ENCODE measurements at regions not wholly inside any gene's neighbourhood (a gene's known extent, or its start where the extent isn't known, plus 50 kb on each side); places are given as distances from the start of the nearest gene placed in this dataset.

DNA sequence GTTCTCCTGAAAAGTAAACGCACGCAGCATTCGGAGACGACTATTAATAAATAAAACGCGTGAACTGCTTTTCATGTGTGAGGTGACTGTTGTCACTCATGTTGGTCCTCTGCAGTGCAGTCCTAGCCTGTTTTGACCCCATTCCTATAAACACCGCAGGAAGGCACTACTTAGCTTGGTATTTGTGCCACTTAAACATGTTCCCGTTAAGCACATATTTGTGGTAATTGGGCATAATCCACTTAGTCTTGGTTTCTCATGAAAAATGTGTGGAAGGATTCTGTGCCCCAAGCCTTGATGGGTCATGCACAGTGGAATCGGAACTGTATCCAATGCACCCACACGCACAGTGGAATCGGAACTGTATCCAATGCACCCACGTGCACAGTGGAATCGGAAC, 313.9 kb downstream of the THBS2 start:
- 85 to 88% methylated on average over 13 of the region's 13 CpGs for WGBS, 2 donors
- no peak for TF ChIP-seq POLR2A (IDR thresholded peaks at IDR 0.05)
- TF ChIP-seq EP300 (IDR thresholded peaks at IDR 0.05), result no peak
- TF ChIP-seq, protein P1, sequence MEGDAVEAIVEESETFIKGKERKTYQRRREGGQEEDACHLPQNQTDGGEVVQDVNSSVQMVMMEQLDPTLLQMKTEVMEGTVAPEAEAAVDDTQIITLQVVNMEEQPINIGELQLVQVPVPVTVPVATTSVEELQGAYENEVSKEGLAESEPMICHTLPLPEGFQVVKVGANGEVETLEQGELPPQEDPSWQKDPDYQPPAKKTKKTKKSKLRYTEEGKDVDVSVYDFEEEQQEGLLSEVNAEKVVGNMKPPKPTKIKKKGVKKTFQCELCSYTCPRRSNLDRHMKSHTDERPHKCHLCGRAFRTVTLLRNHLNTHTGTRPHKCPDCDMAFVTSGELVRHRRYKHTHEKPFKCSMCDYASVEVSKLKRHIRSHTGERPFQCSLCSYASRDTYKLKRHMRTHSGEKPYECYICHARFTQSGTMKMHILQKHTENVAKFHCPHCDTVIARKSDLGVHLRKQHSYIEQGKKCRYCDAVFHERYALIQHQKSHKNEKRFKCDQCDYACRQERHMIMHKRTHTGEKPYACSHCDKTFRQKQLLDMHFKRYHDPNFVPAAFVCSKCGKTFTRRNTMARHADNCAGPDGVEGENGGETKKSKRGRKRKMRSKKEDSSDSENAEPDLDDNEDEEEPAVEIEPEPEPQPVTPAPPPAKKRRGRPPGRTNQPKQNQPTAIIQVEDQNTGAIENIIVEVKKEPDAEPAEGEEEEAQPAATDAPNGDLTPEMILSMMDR (IDR thresholded peaks at IDR 0.05), result no peak
- H3K27me3 ChIP-seq, result peaks cover 0 to 7% of the 10 kb centered on the region in 2 donors
- H3K4me3 ChIP-seq, result no peak overlapping the region
- H3K36me3 ChIP-seq, result no peaks in the 10 kb centered on the region
- no peak for DNase-seq (ENCODE audit: low spot score in 2 of 2)
- no peak overlapping the region for H3K27ac ChIP-seq
- no peaks in the 10 kb centered on the region for H3K4me1 ChIP-seq
- H3K9me3 ChIP-seq, result no peaks in the 10 kb centered on the region

DNA sequence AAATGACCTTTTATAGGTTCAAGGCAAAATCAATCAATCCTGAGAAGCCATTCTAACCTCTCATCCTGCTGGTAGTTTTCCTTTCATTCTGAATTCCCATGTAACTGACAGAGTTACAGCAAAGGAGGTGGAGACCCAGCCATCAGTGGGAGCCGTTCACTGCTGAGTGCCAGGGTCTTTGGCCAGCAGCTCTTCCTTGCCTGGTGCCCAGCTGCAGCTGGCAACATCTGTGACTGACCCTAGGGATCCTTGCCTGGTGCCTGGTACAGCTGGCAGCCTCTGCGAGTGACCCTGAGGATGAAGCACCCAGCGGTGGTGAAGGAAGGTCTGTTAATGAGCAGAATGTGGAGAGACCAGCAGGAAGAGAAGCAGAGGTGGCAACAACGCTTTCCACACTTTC, 314.6 kb downstream of the THBS2 start:
- no peaks in the 10 kb centered on the region for H3K9me3 ChIP-seq
- 77 to 78% methylated on average over 4 of the region's 4 CpGs for WGBS, 2 donors
- peaks cover 0 to 7% of the 10 kb centered on the region in 2 donors for H3K27me3 ChIP-seq
- no peaks in the 10 kb centered on the region for H3K36me3 ChIP-seq
- no peaks in the 10 kb centered on the region for H3K4me1 ChIP-seq
- TF ChIP-seq, protein P1 (IDR thresholded peaks at IDR 0.05), result no peak
- TF ChIP-seq EP300 (IDR thresholded peaks at IDR 0.05), result no peak
- TF ChIP-seq POLR2A (IDR thresholded peaks at IDR 0.05), result no peak
- DNase-seq (ENCODE audit: low spot score in 2 of 2), result no peak
- H3K4me3 ChIP-seq, result no peak overlapping the region
- no peak overlapping the region for H3K27ac ChIP-seq

DNA sequence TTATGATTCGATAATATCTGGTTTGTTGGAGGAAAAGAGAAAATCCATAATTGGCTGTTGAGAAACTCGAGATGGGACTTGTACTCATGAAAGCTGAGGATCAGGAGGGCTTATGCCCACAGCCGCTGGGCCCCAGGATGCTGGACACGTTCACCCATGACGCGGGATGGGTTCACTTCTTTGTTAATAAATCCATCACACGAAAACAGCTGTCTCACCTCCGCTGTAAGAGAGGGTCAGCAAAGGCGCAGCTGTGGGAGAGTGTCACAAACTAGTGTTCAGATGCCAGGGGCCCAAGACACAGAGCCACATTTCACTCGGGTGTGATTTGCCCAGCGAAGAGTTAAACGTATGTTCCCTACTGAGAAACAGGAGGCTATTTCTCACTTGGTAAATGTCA, 315.1 kb downstream of the THBS2 start:
- no peaks in the 10 kb centered on the region for H3K36me3 ChIP-seq
- no peak for DNase-seq (ENCODE audit: low spot score in 2 of 2)
- WGBS, 2 donors, result 74 to 75% methylated on average over 12 of the region's 12 CpGs
- no peak overlapping the region for H3K4me3 ChIP-seq
- TF ChIP-seq POLR2A (IDR thresholded peaks at IDR 0.05) (no peak), EP300 (IDR thresholded peaks at IDR 0.05) (no peak)
- TF ChIP-seq, protein P1 (IDR thresholded peaks at IDR 0.05), result no peak
- peaks cover 0 to 5% of the 10 kb centered on the region in 2 donors for H3K27me3 ChIP-seq
- H3K9me3 ChIP-seq, result no peaks in the 10 kb centered on the region
- no peak overlapping the region for H3K27ac ChIP-seq
- no peaks in the 10 kb centered on the region for H3K4me1 ChIP-seq

DNA sequence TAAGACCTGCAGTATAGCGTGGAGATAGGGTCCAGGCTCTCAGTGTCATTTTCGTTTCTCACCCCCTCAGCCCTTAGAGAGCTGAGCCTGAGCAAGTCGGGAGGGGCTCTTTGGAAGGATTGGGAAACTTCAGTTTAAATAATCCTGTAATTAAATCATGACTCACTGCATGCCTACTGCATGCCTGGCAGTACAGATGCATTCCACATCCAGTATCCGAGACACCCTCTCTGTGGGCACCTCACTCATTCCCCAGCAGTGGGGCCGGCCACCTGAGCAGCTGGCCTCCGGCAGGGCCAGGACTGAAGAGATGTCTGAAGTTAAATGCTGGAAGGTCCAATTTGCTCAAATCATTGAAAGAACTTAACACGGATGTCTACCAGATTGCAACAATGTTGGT, 316.6 kb downstream of the THBS2 start:
- H3K27me3 ChIP-seq, result no peaks in the 10 kb centered on the region
- WGBS, 2 donors, result 76 to 77% methylated on average over 7 of the region's 7 CpGs
- no peaks in the 10 kb centered on the region for H3K4me1 ChIP-seq
- no peak overlapping the region for H3K4me3 ChIP-seq
- no peak for DNase-seq (ENCODE audit: low spot score in 2 of 2)
- TF ChIP-seq EP300 (IDR thresholded peaks at IDR 0.05) (no peak), POLR2A (IDR thresholded peaks at IDR 0.05) (no peak)
- TF ChIP-seq, protein P1 (IDR thresholded peaks at IDR 0.05), result no peak
- H3K36me3 ChIP-seq, result no peaks in the 10 kb centered on the region
- no peak overlapping the region for H3K27ac ChIP-seq
- H3K9me3 ChIP-seq, result no peaks in the 10 kb centered on the region

DNA sequence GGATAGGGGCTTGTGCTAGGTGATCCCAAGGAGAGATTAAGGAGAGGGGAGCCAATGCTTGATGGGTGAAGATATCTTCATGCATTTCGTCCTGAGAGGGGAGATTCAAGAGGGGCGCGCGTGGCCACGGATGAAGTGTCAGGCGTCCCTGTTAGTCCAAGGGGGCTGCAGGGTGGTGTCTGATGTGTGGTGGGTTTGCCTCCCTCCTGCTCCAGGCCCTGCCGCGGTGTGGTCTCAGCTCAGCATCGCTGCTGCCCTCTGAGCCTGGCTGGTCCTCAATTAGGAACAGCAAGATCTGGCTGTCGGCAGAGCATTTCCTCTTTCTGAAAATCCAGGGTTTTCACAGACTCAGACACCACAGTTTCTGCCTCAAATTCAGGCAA, 318.0 kb downstream of the THBS2 start:
- no peak for TF ChIP-seq EP300 (IDR thresholded peaks at IDR 0.05)
- no peak for TF ChIP-seq POLR2A (IDR thresholded peaks at IDR 0.05)
- TF ChIP-seq, protein P1 (IDR thresholded peaks at IDR 0.05), result no peak
- 78 to 83% methylated on average over 10 of the region's 10 CpGs for WGBS, 2 donors
- DNase-seq (ENCODE audit: low spot score in 2 of 2), result no peak
- Histone ChIP-seq H3K27ac (no peak overlapping the region), H3K9me3 (no peaks in the 10 kb centered on the region), H3K4me3 (no peak overlapping the region), H3K4me1 (no peaks in the 10 kb centered on the region), H3K27me3 (no peaks in the 10 kb centered on the region), H3K36me3 (no peaks in the 10 kb centered on the region)

Data from tibial nerve (tissue), 4 donors.